ENCODE measurements at regions not wholly inside any gene's neighbourhood (a gene's known extent, or its start where the extent isn't known, plus 50 kb on each side); places are given as distances from the start of the nearest gene placed in this dataset.

GRCh38 chr20:24823989-24824693, 124.9 kb upstream of the CST7 start:
- no peaks in the 10 kb centered on the region for H3K9me3 Mint-ChIP-seq (ENCODE audit: unreplicated experiment)
- no peaks in the 10 kb centered on the region for H3K36me3 Mint-ChIP-seq (ENCODE audit: unreplicated experiment)
- H3K27ac Mint-ChIP-seq (ENCODE audit: unreplicated experiment): no peak overlapping the region
- DNase-seq: no peak
- peaks cover 5% of the 10 kb centered on the region for H3K27me3 Mint-ChIP-seq (ENCODE audit: unreplicated experiment)
- H3K4me3 Mint-ChIP-seq (ENCODE audit: unreplicated experiment): no peak overlapping the region
- no peaks in the 10 kb centered on the region for H3K4me1 Mint-ChIP-seq (ENCODE audit: low read depth, unreplicated experiment)
- no peak for TF ChIP-seq CTCF (IDR thresholded peaks at IDR 0.05; ENCODE audit: partially characterized antibody, unreplicated experiment)

GRCh38 chr20:24825591-24825990, 123.5 kb upstream of the CST7 start:
- Mint-ChIP-seq H3K27ac (ENCODE audit: unreplicated experiment) (no peak overlapping the region), H3K27me3 (ENCODE audit: unreplicated experiment) (peaks cover 3% of the 10 kb centered on the region), H3K4me3 (ENCODE audit: unreplicated experiment) (no peak overlapping the region), H3K36me3 (ENCODE audit: unreplicated experiment) (no peaks in the 10 kb centered on the region), H3K9me3 (ENCODE audit: unreplicated experiment) (no peaks in the 10 kb centered on the region), H3K4me1 (ENCODE audit: low read depth, unreplicated experiment) (no peaks in the 10 kb centered on the region)
- DNase-seq: no peak
- TF ChIP-seq CTCF (IDR thresholded peaks at IDR 0.05; ENCODE audit: partially characterized antibody, unreplicated experiment): no peak

- no peak overlapping the region for H3K4me3 Mint-ChIP-seq (ENCODE audit: unreplicated experiment)
- H3K27me3 Mint-ChIP-seq (ENCODE audit: unreplicated experiment): peaks cover 3% of the 10 kb centered on the region
- H3K4me1 Mint-ChIP-seq (ENCODE audit: low read depth, unreplicated experiment): no peaks in the 10 kb centered on the region
Measured at GRCh38 chr20:24827603-24828295, 121.3 kb upstream of the CST7 start.

GRCh38 chr20:24828992-24829648, 119.9 kb upstream of the CST7 start:
- Mint-ChIP-seq H3K27ac (ENCODE audit: unreplicated experiment) (no peak overlapping the region), H3K27me3 (ENCODE audit: unreplicated experiment) (no peaks in the 10 kb centered on the region), H3K4me1 (ENCODE audit: low read depth, unreplicated experiment) (no peaks in the 10 kb centered on the region), H3K4me3 (ENCODE audit: unreplicated experiment) (no peak overlapping the region), H3K9me3 (ENCODE audit: unreplicated experiment) (no peaks in the 10 kb centered on the region), H3K36me3 (ENCODE audit: unreplicated experiment) (no peaks in the 10 kb centered on the region)
- no peak for TF ChIP-seq CTCF (IDR thresholded peaks at IDR 0.05; ENCODE audit: partially characterized antibody, unreplicated experiment)
- DNase-seq: no peak

More at GRCh38 chr20:24827603-24828295, 121.3 kb upstream of the CST7 start:
- no peaks in the 10 kb centered on the region for H3K9me3 Mint-ChIP-seq (ENCODE audit: unreplicated experiment)
- TF ChIP-seq CTCF (IDR thresholded peaks at IDR 0.05; ENCODE audit: partially characterized antibody, unreplicated experiment): no peak
- no peak overlapping the region for H3K27ac Mint-ChIP-seq (ENCODE audit: unreplicated experiment)
- no peaks in the 10 kb centered on the region for H3K36me3 Mint-ChIP-seq (ENCODE audit: unreplicated experiment)
- DNase-seq: no peak

All from glutamatergic neuron (in vitro differentiated cells).